ENCODE measurements at regions not wholly inside any gene's neighbourhood (a gene's known extent, or its start where the extent isn't known, plus 50 kb on each side); places are given as distances from the start of the nearest gene placed in this dataset.

DNA sequence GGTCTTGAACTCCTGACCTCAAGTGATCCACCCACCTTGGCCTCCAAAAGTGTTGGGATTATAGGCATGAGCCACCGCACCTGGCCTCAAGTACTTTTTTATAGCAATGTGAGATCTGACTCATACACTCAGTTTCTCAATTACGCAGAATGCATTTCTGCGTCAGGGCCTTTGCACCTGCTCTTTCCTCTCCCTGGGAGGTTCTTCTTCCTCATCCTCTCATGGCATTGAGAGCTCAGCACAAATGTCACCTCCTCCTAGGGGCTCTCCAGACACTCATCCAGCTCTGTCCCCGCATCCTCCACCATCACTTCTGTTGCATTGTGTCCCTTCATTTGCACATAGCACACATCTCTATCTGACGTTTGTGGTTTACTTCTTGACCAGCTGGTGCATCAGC lies 418.8 kb downstream of the PTPRU start:
- CTCF ChIA-PET = interaction anchor here (1.1 kb wide), 1 partner anchor 11 kb away, joined by 3 read pairs; no protein-coding TSS in a partner anchor
- no peak for DNase-seq (ENCODE audit: extremely low spot score)
- TF ChIP-seq, protein P1, sequence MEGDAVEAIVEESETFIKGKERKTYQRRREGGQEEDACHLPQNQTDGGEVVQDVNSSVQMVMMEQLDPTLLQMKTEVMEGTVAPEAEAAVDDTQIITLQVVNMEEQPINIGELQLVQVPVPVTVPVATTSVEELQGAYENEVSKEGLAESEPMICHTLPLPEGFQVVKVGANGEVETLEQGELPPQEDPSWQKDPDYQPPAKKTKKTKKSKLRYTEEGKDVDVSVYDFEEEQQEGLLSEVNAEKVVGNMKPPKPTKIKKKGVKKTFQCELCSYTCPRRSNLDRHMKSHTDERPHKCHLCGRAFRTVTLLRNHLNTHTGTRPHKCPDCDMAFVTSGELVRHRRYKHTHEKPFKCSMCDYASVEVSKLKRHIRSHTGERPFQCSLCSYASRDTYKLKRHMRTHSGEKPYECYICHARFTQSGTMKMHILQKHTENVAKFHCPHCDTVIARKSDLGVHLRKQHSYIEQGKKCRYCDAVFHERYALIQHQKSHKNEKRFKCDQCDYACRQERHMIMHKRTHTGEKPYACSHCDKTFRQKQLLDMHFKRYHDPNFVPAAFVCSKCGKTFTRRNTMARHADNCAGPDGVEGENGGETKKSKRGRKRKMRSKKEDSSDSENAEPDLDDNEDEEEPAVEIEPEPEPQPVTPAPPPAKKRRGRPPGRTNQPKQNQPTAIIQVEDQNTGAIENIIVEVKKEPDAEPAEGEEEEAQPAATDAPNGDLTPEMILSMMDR (IDR thresholded peaks at IDR 0.05; ENCODE audit: control extremely low read depth, extremely low read depth, low read depth, missing control alignments) = no peak
- POLR2A ChIA-PET = no interaction called here

GRCh38 chr1:29653886-29654450 lies 417.6 kb downstream of the PTPRU start:
- CTCF ChIA-PET = no interaction called here

DNA sequence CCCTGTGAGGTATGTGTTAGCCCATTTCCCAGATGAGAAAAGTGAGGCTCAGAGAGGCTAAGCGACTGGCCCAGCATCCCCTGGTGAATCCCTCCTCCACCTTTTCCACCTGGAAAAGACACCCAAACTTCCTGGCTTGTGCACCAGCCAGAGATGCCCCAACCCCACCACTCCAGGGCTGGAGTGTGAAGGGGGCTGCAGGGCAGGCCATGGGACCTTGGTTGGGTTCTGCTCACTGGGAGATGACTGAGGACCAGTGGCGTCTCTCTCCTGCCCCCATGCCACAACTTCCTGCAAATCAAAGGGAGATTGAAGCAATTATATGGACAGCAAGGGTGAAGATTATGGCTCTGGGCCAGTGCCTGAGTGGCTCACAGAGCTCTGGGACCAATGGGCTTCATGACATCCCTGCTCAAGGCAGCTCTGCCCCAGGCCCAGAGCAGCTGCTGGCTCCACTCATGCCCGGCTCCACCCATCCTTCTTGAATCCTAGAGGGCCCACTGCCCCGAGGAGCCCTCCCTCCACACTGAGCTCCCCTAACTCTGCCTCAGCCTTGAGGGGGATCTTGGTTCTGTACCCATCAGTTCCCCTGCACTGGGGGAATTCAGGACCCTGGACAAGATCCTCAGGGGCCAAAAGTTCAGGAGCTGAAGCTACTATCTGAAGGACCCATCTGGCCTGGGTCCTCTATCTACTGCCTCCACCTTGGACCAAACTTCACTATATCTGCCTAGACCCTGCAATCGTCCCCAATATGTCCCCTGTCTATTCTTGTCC lies 416.9 kb downstream of the PTPRU start:
- no peak for DNase-seq (ENCODE audit: extremely low spot score)
- ChIA-PET POLR2A (no interaction called here), CTCF (no interaction called here)
- TF ChIP-seq, protein P1 (IDR thresholded peaks at IDR 0.05; ENCODE audit: control extremely low read depth, extremely low read depth, low read depth, missing control alignments) = no peak

More at GRCh38 chr1:29653886-29654450, 417.6 kb downstream of the PTPRU start:
- POLR2A ChIA-PET = no interaction called here
- TF ChIP-seq, protein P1 (IDR thresholded peaks at IDR 0.05; ENCODE audit: control extremely low read depth, extremely low read depth, low read depth, missing control alignments) = no peak
- DNase-seq (ENCODE audit: extremely low spot score) = no peak

- POLR2A ChIA-PET = no interaction called here
- TF ChIP-seq, protein P1 (IDR thresholded peaks at IDR 0.05; ENCODE audit: control extremely low read depth, extremely low read depth, low read depth, missing control alignments) = no peak
- DNase-seq (ENCODE audit: extremely low spot score) = no peak
- CTCF ChIA-PET = interaction anchor here (1.5 kb wide), 1 partner anchor 11 kb away, joined by 3 read pairs; no protein-coding TSS in a partner anchor
Observed at GRCh38 chr1:29651684-29652665, 415.7 kb downstream of the PTPRU start.

- CTCF ChIA-PET = interaction anchor here (1.5 kb wide), 1 partner anchor 10 kb away, joined by 3 read pairs; no protein-coding TSS in a partner anchor
- POLR2A ChIA-PET = no interaction called here
- DNase-seq (ENCODE audit: extremely low spot score) = no peak
- TF ChIP-seq, protein P1 (IDR thresholded peaks at IDR 0.05; ENCODE audit: control extremely low read depth, extremely low read depth, low read depth, missing control alignments) = no peak
Observed at GRCh38 chr1:29651246-29651645, 414.9 kb downstream of the PTPRU start.

DNA sequence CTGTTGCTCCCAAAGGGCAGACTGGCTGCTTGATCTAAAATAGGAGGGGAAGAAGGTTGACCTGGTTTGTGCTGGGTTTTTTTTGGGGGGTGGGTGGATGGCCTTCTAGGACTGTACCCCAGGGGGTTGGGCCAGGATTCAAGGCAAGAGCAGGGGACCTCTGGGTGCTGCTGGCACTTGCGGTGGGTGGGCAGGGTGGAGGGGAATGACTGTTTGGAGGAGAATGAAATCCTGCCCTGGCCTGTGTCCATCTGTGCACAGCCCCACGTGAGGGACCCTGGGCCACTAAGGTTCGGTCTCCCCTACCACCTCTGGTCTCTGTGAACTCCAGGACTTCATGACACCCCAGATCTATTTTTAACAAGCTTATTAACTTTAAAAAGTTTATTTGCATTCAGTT lies 414.2 kb downstream of the PTPRU start:
- ChIA-PET CTCF (no interaction called here), POLR2A (no interaction called here)
- TF ChIP-seq, protein P1 (IDR thresholded peaks at IDR 0.05; ENCODE audit: control extremely low read depth, extremely low read depth, low read depth, missing control alignments) = no peak
- no peak for DNase-seq (ENCODE audit: extremely low spot score)

Data from GM10248 (cell line).